GM12874 (cell line): ENCODE measurements at regions not wholly inside any gene's neighbourhood (a gene's known extent, or its start where the extent isn't known, plus 50 kb on each side); places are given as distances from the start of the nearest gene placed in this dataset.

Experiments
- CTCF ChIP-seq: IDR thresholded peaks from 2 replicates; pipeline ENCODE4 v1.5.1; 2011; ENCODE audit warnings: low read depth, mild to moderate bottlenecking, control low read depth, low read length, moderate library complexity; ENCODE audit not compliant: insufficient read depth

DNA sequence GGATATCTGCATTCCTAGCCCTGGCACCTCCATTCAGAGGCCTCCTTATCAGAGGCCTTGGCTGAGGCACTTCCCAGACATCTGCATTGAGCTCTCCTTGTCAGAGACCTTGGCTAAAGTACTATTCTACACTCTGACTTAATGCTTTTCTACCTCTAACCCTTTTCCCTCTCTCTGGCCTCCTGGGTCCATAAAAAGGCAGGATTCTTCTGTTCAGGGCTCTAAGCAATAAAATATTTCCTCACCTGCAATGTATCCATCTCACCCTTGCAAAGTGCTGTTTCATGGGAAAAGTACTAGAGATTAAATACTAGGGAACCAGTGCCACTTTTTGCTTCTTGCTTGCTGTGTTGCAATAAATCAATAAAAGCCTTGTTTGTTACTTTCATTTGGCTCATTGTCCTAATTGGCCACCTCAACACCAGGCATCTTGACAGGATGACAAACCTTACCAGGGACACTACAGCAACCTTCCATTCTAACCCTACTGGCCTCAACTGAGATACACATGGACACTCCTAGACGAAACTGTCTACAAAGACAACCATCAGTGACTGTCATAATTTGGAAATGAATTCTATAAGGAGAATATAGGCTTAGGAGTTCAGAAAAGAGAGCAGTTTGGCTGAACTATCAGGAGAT lies 106.5 kb upstream of the SETMAR start:
- TF ChIP-seq CTCF: no peak

GRCh38 chr3:4197670-4198069 lies 105.5 kb upstream of the SETMAR start:
- no peak for TF ChIP-seq CTCF

DNA sequence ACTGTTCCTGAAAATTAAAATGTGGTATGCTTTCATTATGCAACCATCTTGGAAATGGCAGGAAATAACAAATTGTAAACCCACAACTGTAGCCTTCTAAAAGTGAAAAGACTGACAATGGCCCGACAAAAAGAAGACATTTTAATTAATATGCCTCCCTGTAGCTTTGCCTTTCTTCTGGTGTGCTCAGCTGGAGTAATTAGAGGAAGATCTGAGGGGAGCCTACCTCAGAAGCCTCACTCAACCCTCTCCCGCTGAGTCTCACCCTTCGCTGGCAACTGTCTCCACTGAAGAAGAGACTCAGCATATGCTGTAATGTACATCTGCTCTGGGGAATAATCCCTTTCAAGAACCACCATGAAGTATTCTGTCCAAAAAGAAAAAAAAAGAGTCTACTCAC lies 104.7 kb upstream of the SETMAR start:
- TF ChIP-seq CTCF: no peak

GRCh38 chr3:4207672-4208071 lies 95.5 kb upstream of the SETMAR start:
- TF ChIP-seq CTCF: no peak

- no peak for TF ChIP-seq CTCF
Measured at GRCh38 chr3:4208556-4208955, 94.6 kb upstream of the SETMAR start.

DNA sequence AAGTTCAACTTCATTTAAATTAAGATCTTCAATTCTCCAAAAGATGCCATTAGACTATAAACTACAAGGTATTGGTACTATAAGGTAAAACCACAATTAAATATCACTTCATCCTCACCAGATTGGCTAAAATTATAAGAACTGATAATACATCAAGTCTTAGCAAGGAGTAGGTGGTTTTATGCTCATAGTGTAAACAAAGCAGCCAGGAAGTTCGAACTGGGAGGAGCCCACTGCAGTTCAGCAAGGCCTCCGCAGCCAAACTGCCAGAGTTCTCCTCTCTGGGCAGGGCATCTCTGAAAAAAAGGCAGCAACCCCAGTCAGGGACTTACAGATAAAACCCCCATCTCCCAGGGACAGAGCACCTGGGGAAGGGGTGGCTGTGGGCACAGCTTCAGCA lies 91.6 kb upstream of the SETMAR start:
- no peak for TF ChIP-seq CTCF

DNA sequence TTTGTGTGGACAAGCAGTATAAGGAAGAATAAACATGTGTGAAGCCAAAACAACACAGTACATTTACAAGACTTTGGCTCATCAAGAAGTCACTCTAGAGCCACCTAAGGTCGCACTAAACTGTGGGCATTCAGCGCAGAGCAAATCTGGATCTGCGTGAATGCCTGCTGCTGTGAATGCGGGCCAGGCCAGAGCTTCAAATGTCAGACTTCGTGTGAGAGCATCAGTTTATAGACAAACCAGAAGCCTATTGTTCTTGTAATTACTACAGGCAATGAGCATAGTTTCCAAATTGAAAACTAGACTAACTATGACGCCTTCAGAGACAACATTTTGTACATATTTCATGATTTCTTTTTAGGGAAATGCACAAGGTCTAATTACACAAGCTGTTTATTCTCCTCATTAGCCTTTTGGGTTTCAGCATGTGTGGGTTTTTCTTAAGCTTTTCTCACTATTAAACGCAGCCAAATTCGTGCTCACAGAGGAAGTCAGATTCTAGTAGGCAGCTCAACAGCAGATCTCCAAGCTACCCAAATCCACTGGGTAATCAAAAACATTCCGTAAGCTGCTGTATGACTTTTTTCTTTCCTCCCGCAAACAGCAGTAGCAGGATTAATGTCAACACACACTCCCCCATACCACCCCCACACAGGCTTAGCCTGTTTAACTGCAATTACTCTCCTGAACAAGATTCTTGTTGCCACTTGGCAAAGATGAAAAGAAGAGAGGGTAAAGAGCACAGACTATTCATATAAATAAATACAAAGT lies 84.5 kb upstream of the SETMAR start:
- TF ChIP-seq CTCF: no peak
